Right lung (tissue), 2 donors: ENCODE measurements at regions not wholly inside any gene's neighbourhood (a gene's known extent, or its start where the extent isn't known, plus 50 kb on each side); places are given as distances from the start of the nearest gene placed in this dataset.
A peak's percentile ranks its signal among the peaks of the same experiment; 100 is the strongest.
"Not testable (repeated sequence)": the region's sequence is repeated elsewhere in the genome, so short reads cannot be mapped to it uniquely, and the experiment has no call there.

Experiments
- DNase-seq, 2 donors: peaks; one replicate each; pipeline ENCODE4 v3.0.0-alpha.2; 2013

- not testable (repeated sequence) for DNase-seq
Measured at GRCh38 chr6:1156411-1156810, 155.5 kb upstream of the FOXQ1 start.

GRCh38 chr6:1153696-1154245 lies 158.1 kb upstream of the FOXQ1 start:
- no peak for DNase-seq

- DNase-seq: no peak
Measured at GRCh38 chr6:1146500-1146899, 165.4 kb upstream of the FOXQ1 start.

DNA sequence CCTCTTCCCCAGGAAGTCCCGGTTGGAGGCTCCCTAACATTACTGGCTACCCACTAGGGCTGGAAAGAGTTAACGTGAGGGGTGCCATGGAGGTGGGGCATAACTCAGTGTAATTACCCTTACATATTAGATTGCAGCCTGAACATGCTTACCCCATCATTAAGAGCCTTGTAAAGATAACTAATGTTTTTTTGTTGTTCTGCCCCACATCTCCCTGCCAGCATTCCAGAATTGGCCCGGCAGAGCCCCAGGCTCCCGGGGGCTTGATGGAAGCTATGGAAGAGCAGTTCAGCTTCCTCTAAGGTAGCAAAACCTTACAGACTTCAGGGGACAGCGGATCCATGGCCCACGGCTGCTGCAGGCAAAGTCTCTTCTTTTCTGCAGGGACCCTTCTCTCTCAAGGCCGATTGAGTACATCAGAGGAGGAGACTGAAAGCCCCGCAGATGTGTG lies 166.1 kb upstream of the FOXQ1 start:
- no peak for DNase-seq

DNA sequence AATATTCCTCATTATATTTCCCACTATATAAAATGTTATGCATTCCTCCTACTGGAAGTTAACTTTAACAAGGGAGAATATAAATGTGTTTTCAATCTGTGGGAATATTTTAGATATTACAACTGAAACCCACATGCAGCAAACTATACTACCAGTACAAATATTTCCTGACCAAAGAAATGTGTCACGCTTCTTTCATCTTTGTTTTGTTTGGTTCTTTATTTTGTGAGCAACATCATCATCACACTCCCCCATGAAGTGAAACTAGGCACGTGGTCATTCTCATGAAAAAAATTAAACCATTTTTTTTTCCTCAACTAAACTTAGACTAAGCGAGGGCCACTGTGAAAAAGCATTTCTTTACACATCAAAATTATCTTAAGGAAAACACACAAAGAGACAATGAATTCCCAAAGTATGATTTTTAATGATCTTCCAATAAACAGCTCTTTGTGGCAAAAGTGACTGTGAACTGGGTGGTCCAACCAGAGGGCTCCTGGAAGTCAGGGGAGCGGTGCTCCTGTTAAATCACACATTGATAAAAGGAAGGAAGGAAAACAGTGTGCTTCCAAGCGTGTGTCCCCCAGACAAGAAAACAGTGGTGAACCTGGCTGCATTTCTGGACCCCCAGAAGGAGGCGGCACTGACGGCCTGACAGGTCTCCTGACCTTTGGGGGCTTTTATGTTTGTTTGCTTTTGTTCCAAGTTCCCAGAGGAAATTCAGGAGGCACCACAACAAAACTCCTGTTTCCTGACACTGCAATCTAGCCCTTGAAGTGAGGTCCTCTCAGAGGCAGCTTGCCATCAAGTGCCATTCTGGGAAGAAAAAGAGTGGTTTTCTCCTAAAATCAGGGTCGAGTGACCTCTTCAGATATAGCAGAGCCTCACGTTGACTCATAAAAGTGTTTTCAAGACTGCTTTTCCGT lies 166.8 kb upstream of the FOXQ1 start:
- no peak for DNase-seq

DNA sequence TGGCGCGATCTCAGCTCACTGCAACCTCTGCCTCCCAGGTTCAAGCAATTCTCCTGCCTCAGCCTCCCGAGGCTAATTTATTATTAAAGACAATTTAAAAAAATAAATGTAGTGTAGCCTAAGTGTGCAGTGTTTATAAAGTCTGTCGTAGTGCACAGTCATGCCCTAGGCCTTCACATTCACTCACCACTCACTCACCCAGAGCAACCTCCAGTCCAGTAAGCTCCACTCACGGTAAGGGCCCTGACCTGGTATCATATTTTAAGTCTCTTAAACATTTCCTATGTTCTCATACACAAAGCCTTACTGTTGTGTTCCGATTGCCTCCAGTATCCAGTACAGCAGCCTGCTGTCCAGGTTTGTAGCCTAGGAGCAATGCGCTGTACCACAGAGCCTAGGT lies 168.2 kb upstream of the FOXQ1 start:
- DNase-seq: no peak

DNA sequence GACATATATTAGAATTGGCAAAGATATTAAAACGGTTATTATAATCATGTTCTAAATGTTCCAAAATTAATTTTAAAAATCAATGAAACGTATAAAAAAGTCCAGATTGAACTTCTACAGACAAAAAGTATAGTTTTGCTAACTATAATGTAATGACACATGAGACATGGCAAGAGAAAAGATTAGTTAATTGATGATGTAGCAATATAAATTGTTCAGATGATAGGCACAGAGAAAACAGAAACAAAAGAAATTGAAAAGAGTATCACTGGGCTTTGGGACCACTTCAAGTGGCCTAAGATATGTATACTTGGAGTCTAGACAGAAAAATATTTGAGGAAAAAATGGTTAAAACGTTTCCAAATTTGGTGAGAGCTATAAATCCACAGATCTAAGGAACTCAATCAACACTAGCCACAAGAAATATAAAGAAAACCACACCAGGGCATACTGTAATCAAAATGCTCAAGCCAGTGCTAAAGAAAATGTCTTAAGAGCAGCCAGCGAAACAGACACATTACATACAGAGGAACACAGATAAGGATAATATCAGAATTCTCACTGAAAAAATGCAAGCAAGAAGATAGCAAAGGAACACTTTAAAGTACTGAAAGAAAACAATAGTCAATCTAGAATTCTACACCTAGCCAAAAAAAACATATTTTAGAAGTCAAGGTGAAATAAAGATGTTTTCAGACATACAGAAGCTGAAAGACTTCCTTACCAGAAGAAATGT lies 172.6 kb upstream of the FOXQ1 start:
- no peak for DNase-seq

DNA sequence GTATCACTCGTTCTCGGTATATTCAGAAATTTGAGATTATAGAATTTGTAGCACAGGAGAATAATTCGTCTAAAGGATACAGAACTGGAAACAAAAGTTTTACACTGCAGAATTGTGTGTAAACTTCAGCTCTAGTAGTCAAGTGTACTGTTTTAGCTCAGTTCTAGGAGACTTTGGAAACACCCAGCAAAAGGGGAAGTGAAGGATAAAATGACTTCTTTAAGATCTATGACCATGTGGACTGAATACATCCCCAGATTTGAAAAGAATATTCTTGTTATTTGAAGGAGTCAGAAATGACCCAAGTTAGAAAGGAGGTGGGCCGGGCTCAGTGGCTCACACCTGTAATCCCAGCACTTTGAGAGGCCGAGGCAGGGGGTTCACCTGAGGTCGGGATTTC lies 174.0 kb upstream of the FOXQ1 start:
- DNase-seq: no peak

DNA sequence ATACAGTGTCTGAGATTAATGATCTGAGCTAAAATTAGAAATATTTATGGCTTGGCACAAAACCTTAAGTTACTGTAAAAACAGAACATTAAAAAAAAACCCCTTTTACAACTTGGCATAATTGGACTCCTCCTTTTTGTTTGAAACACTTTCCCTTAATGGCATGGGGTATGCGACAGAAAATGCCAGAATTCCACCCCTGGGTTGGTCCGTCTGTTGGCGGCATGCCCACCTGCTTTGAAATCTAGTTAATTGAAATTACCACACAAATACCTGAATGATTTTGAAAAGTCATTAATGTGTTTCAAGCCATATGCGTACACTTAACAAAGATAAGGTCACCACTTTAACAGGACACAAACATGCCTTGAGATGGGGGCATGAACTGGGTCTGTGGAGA lies 175.1 kb upstream of the FOXQ1 start:
- no peak for DNase-seq

DNA sequence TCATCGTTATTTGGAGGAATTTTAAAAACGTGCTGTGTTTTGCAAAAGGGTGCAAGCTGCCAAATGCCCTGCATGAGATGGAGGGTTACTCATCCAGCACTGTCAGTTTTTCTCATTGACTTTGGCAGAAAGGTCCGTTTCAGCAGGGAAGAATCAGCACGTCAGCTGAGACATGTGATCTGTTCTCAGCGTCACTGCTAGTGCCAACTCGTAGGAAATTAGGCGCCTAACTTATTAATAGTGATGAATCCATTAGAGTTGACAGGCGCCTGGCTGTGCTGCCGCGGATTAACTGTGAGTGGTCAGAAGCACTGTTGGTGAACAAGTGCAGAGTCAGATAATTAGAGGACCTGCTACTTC lies 175.5 kb upstream of the FOXQ1 start:
- no peak for DNase-seq

DNA sequence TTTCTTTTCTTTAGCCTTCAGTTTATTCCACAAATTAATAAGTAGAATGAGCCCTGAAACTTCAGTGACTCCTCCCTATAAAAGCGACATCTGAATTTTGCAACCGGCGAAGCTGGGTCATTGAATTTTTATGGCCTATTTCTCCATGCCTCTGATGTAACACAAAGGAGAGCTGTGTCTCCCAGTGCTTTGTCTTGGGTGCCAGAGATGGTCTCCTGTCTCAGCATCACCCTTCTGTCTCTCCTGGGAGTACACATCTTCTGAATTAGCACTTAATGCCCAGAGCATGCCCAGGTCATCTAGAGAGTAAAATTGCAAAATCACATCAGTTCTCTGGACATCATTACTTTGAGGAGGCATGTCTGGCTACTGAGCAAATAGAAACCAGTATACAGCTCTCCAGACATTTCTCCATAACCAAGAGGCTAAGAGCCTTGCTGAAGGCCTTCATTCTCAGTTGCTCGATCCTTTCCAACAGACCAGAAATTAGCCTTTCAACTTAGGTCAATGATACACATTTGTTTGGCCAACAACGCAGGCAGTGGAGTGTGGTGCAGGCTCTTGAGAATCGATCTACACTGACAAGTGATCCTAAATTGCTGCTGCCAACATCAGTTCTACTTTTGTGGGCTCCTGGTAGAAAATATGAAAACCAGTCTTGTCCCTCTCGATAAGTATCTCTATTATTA lies 176.0 kb upstream of the FOXQ1 start:
- no peak for DNase-seq

DNA sequence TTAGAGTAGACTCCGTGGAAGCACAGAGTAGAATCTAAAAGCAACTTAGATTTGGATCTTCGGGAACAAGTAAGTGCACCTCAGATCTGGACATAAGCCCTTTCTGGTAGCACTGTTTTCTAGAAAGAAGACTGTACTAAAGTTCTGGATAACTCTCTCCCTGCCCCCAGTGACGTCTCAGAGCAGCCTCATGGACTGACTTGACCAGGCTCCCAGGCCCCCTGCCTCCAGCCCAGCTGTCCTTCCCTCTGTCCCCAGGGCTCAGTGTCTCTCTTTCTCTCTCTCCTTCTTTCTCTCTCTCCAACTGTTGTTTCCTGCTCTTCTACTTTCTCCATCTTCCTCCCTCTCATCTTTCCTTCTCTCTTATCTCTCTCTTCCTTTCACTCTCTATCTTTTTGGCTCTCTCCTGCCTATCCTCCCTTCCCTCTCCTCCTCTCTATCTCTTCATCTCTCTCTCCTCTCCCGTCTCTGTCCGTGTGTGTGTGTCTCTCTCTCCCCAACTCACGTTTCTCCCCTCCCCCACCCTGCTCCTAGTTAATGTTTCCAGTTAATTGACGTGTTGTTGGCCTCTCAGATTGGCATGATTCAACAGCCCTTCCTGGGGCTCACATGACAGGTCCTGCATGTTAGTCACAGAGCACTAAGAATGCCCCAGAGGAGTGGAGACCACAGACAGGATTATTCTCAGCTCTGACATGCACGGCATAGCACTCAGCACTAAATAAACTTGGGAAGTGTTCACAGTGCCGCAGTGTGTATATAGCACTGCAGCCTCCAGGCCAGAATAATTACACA lies 180.4 kb upstream of the FOXQ1 start:
- DNase-seq: peak in 1 of 2 donors; percentile 36

- DNase-seq: no peak
Measured at GRCh38 chr6:1130709-1131108, 181.2 kb upstream of the FOXQ1 start.

- DNase-seq: no peak
Measured at GRCh38 chr6:1129131-1129530, 182.8 kb upstream of the FOXQ1 start.

GRCh38 chr6:1127597-1128288 lies 184.2 kb upstream of the FOXQ1 start:
- DNase-seq: no peak

DNA sequence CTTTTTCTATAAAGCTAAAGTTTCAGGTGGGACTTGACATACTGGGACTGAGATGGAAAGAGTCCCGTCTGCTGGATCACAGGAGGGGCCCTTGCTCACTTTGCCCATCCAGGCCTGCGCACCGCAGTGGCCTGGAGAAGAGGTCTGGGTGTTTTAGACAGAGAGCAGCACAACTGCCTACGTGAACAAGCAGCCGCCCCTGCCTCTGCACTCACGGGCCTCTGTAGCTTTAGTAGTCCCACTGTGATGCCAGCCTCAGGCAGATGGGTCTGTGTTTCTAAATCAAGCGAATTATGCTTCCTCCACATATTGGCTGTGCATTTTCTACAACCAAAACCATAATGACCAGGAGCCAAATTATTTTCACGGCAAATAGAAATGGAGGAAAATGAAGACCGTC lies 184.8 kb upstream of the FOXQ1 start:
- no peak for DNase-seq

DNA sequence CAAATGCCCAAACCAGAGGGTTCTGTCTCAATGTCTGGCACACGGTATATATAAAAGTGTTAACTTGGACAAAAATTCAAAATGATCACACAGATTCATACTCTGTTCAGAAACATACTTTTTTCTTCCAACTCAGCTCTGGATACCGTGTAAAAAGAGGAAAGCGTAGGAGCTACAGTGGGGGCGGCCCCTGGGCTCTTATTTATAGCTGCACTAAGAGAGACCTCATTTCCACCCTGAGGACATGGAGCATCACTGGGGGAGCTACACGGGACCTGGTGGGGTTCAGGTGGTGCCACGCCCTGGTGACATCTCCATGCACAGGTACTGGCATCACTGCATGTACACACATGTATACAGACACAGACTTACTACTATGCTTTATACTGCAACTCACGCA lies 185.9 kb upstream of the FOXQ1 start:
- no peak for DNase-seq

- no peak for DNase-seq
Measured at GRCh38 chr6:1125297-1125696, 186.6 kb upstream of the FOXQ1 start.

- DNase-seq: no peak
Measured at GRCh38 chr6:1124885-1125284, 187.0 kb upstream of the FOXQ1 start.
